NT2/D1 (cell line): ENCODE measurements at regions not wholly inside any gene's neighbourhood (a gene's known extent, or its start where the extent isn't known, plus 50 kb on each side); places are given as distances from the start of the nearest gene placed in this dataset.

ENCODE experiments used
- SUZ12 ChIP-seq: IDR thresholded peaks from 2 replicates; pipeline ENCODE4 v1.6.1; 2011; ENCODE audit not compliant: insufficient read length, insufficient read depth; ENCODE audit errors: extremely low read depth
- YY1 ChIP-seq: IDR thresholded peaks from 2 replicates; pipeline ENCODE4 v1.6.1; 2011; ENCODE audit not compliant: insufficient read length, insufficient read depth
- ZNF274 ChIP-seq: IDR thresholded peaks from 2 replicates; pipeline ENCODE4 v1.6.1; 2011; ENCODE audit warnings: mild to moderate bottlenecking, low read depth, low read length

- TF ChIP-seq YY1 = no peak
- TF ChIP-seq ZNF274 = no peak
- TF ChIP-seq SUZ12 = no peak
Observed at GRCh38 chr14:42145766-42146165, 539.1 kb downstream of the LRFN5 start.
